H1 (cell line): ENCODE measurements at regions not wholly inside any gene's neighbourhood (a gene's known extent, or its start where the extent isn't known, plus 50 kb on each side); places are given as distances from the start of the nearest gene placed in this dataset.

Source experiments
- CTCF ChIA-PET: fragments of 300-600 bp; sonication (Branson Sonifier 250); formaldehyde crosslinking; loops from one replicate; lab custom pipeline; 2021; ENCODE audit not compliant: partially characterized antibody; lab: Charles Lee
- POLR2A ChIA-PET: fragments of 300-600 bp; sonication (Branson Sonifier 250); formaldehyde crosslinking; loops from one replicate; lab custom pipeline; 2021; ENCODE audit warnings: inconsistent platforms; ENCODE audit not compliant: partially characterized antibody; lab: Charles Lee
- DNase-seq, 2 experiments: peaks; one replicate each; pipeline versions ENCODE4 v3.0.0 to v3.0.0-alpha.2; 2010 to 2022; ENCODE audit warnings: low spot score in 2 of 2, low read depth in 1 of 2, mixed read lengths in 1 of 2
- FAIRE-seq: peaks from 2 replicates; lab custom pipeline; 2011; peaks lifted over from hg19 to GRCh38; lab: Jason Lieb, UNC
- H2AFZ ChIP-seq: 2 replicates; pipeline ENCODE4 v1.8.1; 2012; ENCODE audit warnings: low read length, inconsistent platforms
- H2AK5ac ChIP-seq: 2 replicates; pipeline ENCODE4 v1.6.1; 2013; ENCODE audit warnings: low read depth, low read length
- H2BK120ac ChIP-seq: replicated peaks from 2 replicates; pipeline ENCODE3; 2013; ENCODE audit warnings: low read depth, low read length, inconsistent platforms
- H2BK12ac ChIP-seq: 2 replicates; pipeline ENCODE4 v1.6.1; 2013; ENCODE audit warnings: low read depth, low read length
- H2BK15ac ChIP-seq: 2 replicates; pipeline ENCODE4 v1.6.1; 2013; ENCODE audit warnings: low read length
- H2BK20ac ChIP-seq: 2 replicates; pipeline ENCODE4 v1.6.1; 2013; ENCODE audit warnings: low read length
- H2BK5ac ChIP-seq: 2 replicates; pipeline ENCODE4 v1.6.1; 2013; ENCODE audit warnings: low read depth, low read length
- H3K14ac ChIP-seq: 2 replicates; pipeline ENCODE4 v1.6.1; 2013; ENCODE audit warnings: inconsistent platforms; ENCODE audit not compliant: insufficient read length
- H3K18ac ChIP-seq: 2 replicates; pipeline ENCODE4 v1.6.1; 2013; ENCODE audit warnings: low read length; ENCODE audit errors: extremely low read depth
- H3K23ac ChIP-seq: 2 replicates; pipeline ENCODE4 v1.6.1; 2013; ENCODE audit warnings: inconsistent platforms; ENCODE audit not compliant: insufficient read length
- H3K23me2 ChIP-seq: 2 replicates; pipeline ENCODE4 v1.6.1; 2013; ENCODE audit warnings: low read depth, low read length
- H3K27ac ChIP-seq: 2 replicates; pipeline ENCODE4 v1.6.1; 2011; ENCODE audit warnings: low read depth, low read length, inconsistent platforms
- H3K27me3 ChIP-seq, 4 experiments: replicated peaks in 1 of 4; 1 replicate in 1 of 4; 2 replicates in 3 of 4; pipeline versions ENCODE4 v1.6.1 to v1.8.1; 2011 to 2013; ENCODE audit warnings: low read length in 3 of 4, mild to moderate bottlenecking in 3 of 4, inconsistent platforms in 2 of 4, mixed read lengths in 2 of 4, moderate library complexity in 1 of 4; ENCODE audit not compliant: control insufficient read depth in 3 of 4, insufficient read depth in 3 of 4; ENCODE audit errors: extremely low read depth in 1 of 4
- H3K36me3 ChIP-seq, 4 experiments: 2 replicates each; pipeline versions ENCODE4 v1.6.1 to v1.8.1; 2011 to 2013; ENCODE audit warnings: mild to moderate bottlenecking in 4 of 4, low read length in 3 of 4, moderate library complexity in 2 of 4, control low read depth in 1 of 4, inconsistent platforms in 1 of 4; ENCODE audit not compliant: insufficient read depth in 4 of 4, control insufficient read depth in 2 of 4
- H3K4ac ChIP-seq: replicated peaks from 2 replicates; pipeline ENCODE3; 2013; ENCODE audit warnings: low read length, low read depth, mixed read lengths, inconsistent platforms; ENCODE audit not compliant: insufficient read length
- H3K4me1 ChIP-seq, 4 experiments: replicated peaks in 1 of 4; 1 replicate in 1 of 4; 2 replicates in 3 of 4; pipeline versions ENCODE4 v1.6.1 to v1.8.1; 2011 to 2013; ENCODE audit warnings: low read length in 3 of 4, inconsistent platforms in 2 of 4, mixed read lengths in 1 of 4; ENCODE audit not compliant: insufficient read depth in 4 of 4, control insufficient read depth in 3 of 4
- H3K4me2 ChIP-seq, 2 experiments: 2 replicates each; pipeline versions ENCODE4 v1.6.1 to v1.8.1; 2011 to 2013; ENCODE audit warnings: low read depth in 2 of 2, low read length in 2 of 2, control low read depth in 1 of 2, inconsistent platforms in 1 of 2, mild to moderate bottlenecking in 1 of 2; ENCODE audit not compliant: insufficient read depth in 1 of 2
- H3K4me3 ChIP-seq, 4 experiments: fragments of 200-600, 300-600 bp in 1 of 4; sonication (generic), shearing (Covaris generic), sonication (Bioruptor Twin) in 1 of 4; 2 replicates each; pipeline versions ENCODE4 v1.5.1 to v1.8.1; 2011 to 2016; ENCODE audit warnings: low read length in 4 of 4, low read depth in 3 of 4, control low read depth in 2 of 4, inconsistent platforms in 2 of 4, mild to moderate bottlenecking in 2 of 4, mixed read lengths in 1 of 4, moderate library complexity in 1 of 4; ENCODE audit not compliant: insufficient read depth in 2 of 4; ENCODE audit errors: extremely low read depth in 1 of 4
- H3K56ac ChIP-seq: replicated peaks from 2 replicates; pipeline ENCODE3; 2013; ENCODE audit warnings: low read depth, mild to moderate bottlenecking, mixed read lengths, low read length, inconsistent platforms; ENCODE audit not compliant: insufficient read length
- H3K79me1 ChIP-seq: 2 replicates; pipeline ENCODE4 v1.6.1; 2013; ENCODE audit warnings: low read depth, low read length, control low read depth
- H3K79me2 ChIP-seq, 2 experiments: 2 replicates each; pipeline versions ENCODE4 v1.6.1 to v1.8.1; 2012 to 2013; ENCODE audit warnings: low read length in 2 of 2, mild to moderate bottlenecking in 2 of 2, inconsistent platforms in 1 of 2; ENCODE audit not compliant: insufficient read depth in 2 of 2, control insufficient read depth in 1 of 2
- H3K9ac ChIP-seq, 4 experiments: replicated peaks in 1 of 4; 1 replicate in 1 of 4; 2 replicates in 3 of 4; pipeline versions ENCODE4 v1.6.1 to v1.8.1; 2011 to 2013; ENCODE audit warnings: low read depth in 3 of 4, low read length in 3 of 4, control low read depth in 2 of 4, mild to moderate bottlenecking in 2 of 4, moderate library complexity in 2 of 4, inconsistent platforms in 1 of 4; ENCODE audit errors: extremely low read depth in 1 of 4
- H3K9me3 ChIP-seq, 2 experiments: 2 replicates each; pipeline versions ENCODE4 v1.6.1 to v1.8.1; 2012 to 2013; ENCODE audit warnings: mild to moderate bottlenecking in 2 of 2, moderate library complexity in 2 of 2, control low read depth in 1 of 2, inconsistent platforms in 1 of 2, low read depth in 1 of 2, low read length in 1 of 2, mixed read lengths in 1 of 2; ENCODE audit not compliant: insufficient read depth in 2 of 2
- H4K20me1 ChIP-seq, 2 experiments: replicated peaks in 1 of 2; 2 replicates each; pipeline versions ENCODE3 to v1.8.1; 2011 to 2013; ENCODE audit warnings: inconsistent platforms in 2 of 2, low read length in 2 of 2, mild to moderate bottlenecking in 1 of 2; ENCODE audit not compliant: insufficient read depth in 2 of 2, control insufficient read depth in 1 of 2
- H4K5ac ChIP-seq: 2 replicates; pipeline ENCODE4 v1.6.1; 2013; ENCODE audit warnings: low read length, low read depth, mixed read lengths, inconsistent platforms; ENCODE audit not compliant: insufficient read length
- H4K8ac ChIP-seq: 2 replicates; pipeline ENCODE4 v1.8.0; 2013; ENCODE audit warnings: mild to moderate bottlenecking, moderate library complexity, low read length, inconsistent platforms; ENCODE audit not compliant: insufficient read depth; ENCODE audit errors: extremely low read depth
- H4K91ac ChIP-seq: replicated peaks from 2 replicates; pipeline ENCODE3; 2013; ENCODE audit warnings: low read length, mixed read lengths, inconsistent platforms; ENCODE audit not compliant: insufficient read length
- HDAC2 ChIP-seq, 2 experiments: fragments of 300-600 bp in 1 of 2; sonication (generic) in 1 of 2; IDR thresholded peaks; 2 replicates each; pipeline ENCODE4 v1.6.1; 2011 to 2012; ENCODE audit warnings: low read depth in 2 of 2, low read length in 2 of 2, mild to moderate bottlenecking in 2 of 2, moderate library complexity in 2 of 2, borderline replicate concordance in 1 of 2, inconsistent platforms in 1 of 2
- HDAC6 ChIP-seq: IDR thresholded peaks from one replicate; pipeline ENCODE4 v1.7.1; 2012; ENCODE audit warnings: low read depth, mild to moderate bottlenecking, inconsistent platforms, low read length, moderate library complexity
- PHF8 ChIP-seq: fragments of 200-600 bp; sonication (generic); conservative IDR thresholded peaks from 2 replicates; pipeline ENCODE4 v1.7.1; 2012; ENCODE audit warnings: low read depth, mild to moderate bottlenecking, inconsistent platforms, low read length, moderate library complexity
- POLR2A ChIP-seq, 2 experiments: IDR thresholded peaks; 1 replicate in 1 of 2; 2 replicates in 1 of 2; pipeline ENCODE4 v1.6.1; 2011; ENCODE audit warnings: low read depth in 2 of 2, low read length in 2 of 2, mild to moderate bottlenecking in 2 of 2; ENCODE audit errors: control extremely low read depth in 1 of 2
- RFX5 ChIP-seq: IDR thresholded peaks from 2 replicates; pipeline ENCODE4 v1.6.1; 2011; ENCODE audit warnings: low read depth, low read length, improper control_type of control experiment, borderline replicate concordance
- SP1 ChIP-seq: IDR thresholded peaks from 2 replicates; pipeline ENCODE4 v1.6.1; 2011; ENCODE audit warnings: low read depth, low read length
- SP2 ChIP-seq: IDR thresholded peaks from 2 replicates; pipeline ENCODE4 v1.6.1; 2012; ENCODE audit warnings: mild to moderate bottlenecking, low read length, inconsistent platforms
- TAF1 ChIP-seq: IDR thresholded peaks from 2 replicates; pipeline ENCODE4 v1.6.1; 2011; ENCODE audit warnings: mild to moderate bottlenecking, low read depth, low read length
- YY1 ChIP-seq: IDR thresholded peaks from 2 replicates; pipeline ENCODE4 v1.6.1; 2011; ENCODE audit warnings: low read depth, mild to moderate bottlenecking, low read length
- WGBS, 2 experiments: shearing (Covaris generic) in 1 of 2; methylation state at CpG; one replicate each; pipeline versions ENCODE4 v1.1.6 to v1.1.7; 2013 to 2015; ENCODE audit warnings: low lambda C conversion rate in 2 of 2, mixed read lengths in 2 of 2, inconsistent platforms in 1 of 2, low coverage in 1 of 2, missing lambda C conversion rate in 1 of 2; ENCODE audit not compliant: insufficient replicate concordance in 2 of 2, insufficient coverage in 1 of 2, insufficient read length in 1 of 2; ENCODE audit errors: extremely low coverage in 1 of 2, missing lambda C conversion rate in 1 of 2; 5-methylcytosine and 5-hydroxymethylcytosine counted together
- TF ChIP-seq, protein P1 (sequence below), 3 experiments: IDR thresholded peaks; 1 replicate in 2 of 3; 2 replicates in 1 of 3; pipeline versions ENCODE4 v1.5.1 to v1.6.1; 2011; ENCODE audit warnings: low read length in 3 of 3, mild to moderate bottlenecking in 3 of 3, inconsistent platforms in 2 of 3, low read depth in 1 of 3, moderate library complexity in 1 of 3; ENCODE audit not compliant: insufficient read depth in 1 of 3; ENCODE audit errors: control extremely low read depth in 1 of 3

DNA sequence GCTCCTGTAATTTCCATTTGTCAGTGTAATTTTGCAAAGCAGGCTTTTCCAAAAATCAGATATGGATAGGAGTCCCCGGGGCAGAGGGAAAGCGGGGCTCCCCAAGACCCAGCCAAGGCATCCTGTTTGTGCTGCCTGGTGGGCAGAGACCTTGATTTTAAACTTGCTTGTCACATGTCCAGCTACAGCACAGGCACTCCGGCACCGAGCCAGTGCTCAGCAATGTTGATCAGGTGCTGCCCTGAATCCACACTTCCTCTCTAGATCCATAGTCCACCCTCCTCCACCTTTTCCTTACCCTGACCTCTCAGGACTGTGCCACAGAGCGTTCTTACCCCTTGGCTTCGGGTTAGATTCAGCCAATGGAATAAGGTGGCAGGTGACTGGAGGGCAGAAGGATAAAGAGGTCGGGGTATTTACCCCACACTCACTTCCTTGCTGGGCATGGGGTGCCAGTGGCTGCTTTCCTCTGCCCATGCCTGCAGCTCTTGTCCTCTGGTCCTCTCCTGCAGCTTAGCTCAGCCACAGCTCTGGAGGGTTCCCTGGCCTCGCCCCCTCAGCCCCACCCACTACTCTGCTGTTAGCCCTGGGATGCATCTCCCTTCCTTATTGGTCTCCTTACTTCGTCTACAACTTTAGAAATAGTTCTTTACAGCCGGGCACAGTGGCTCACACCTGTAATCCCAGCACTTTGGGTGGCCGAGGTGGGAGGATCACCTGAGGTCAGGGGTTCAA lies 80.1 kb downstream of the IRF2BPL start:
- H2BK20ac ChIP-seq: peak overlapping the region; percentile 68
- peak overlapping the region; percentile 72 for H3K18ac ChIP-seq
- H3K4me1 ChIP-seq: peaks cover 15 to 21% (median 19%) of the 10 kb centered on the region in 4 experiments
- 0 out of 2 replicates have a peak overlapping the region, but pooled peaks have one; percentile 61 for H2AK5ac ChIP-seq
- POLR2A ChIA-PET: interaction anchor here (0.5 to 2.4 kb wide), 9 partner anchors 8 to 84 kb away, joined by 3 to 16 read pairs (median 6); no protein-coding TSS in a partner anchor
- no peaks in the 10 kb centered on the region; the same call in 1 of the 2 replicates for H3K23me2 ChIP-seq
- no peak overlapping the region for H3K14ac ChIP-seq
- 70% methylated on average over 11 of the region's 11 CpGs; no CpG with 5 or more reads in 1 of the 2 experiments for WGBS, 2 experiments
- H3K23ac ChIP-seq: no peak overlapping the region
- peak overlapping the region; percentile 81; the same call in 1 of the 2 replicates for H2BK5ac ChIP-seq
- no peak overlapping the region for H2AFZ ChIP-seq
- H3K27ac ChIP-seq: peak overlapping the region; percentile 23; the same call in 1 of the 2 replicates
- FAIRE-seq: no peak
- CTCF ChIA-PET: interaction anchor here (0.6 to 5.4 kb wide), 18 partner anchors 10 to 120 kb away, joined by 3 to 45 read pairs (median 6); no protein-coding TSS in a partner anchor
- no peak for DNase-seq
- peak overlapping the region; percentile 89; the same call in 1 of the 2 replicates for H2BK15ac ChIP-seq
- H3K9me3 ChIP-seq: no peaks in the 10 kb centered on the region
- no peaks in the 10 kb centered on the region for H3K79me1 ChIP-seq
- no peak overlapping the region for H3K56ac ChIP-seq
- H3K4ac ChIP-seq: peak overlapping the region; percentile 47
- H3K36me3 ChIP-seq: no peaks in the 10 kb centered on the region
- peak overlapping the region; percentile 77 for H2BK120ac ChIP-seq
- no peaks in the 10 kb centered on the region for H3K27me3 ChIP-seq
- H2BK12ac ChIP-seq: peak overlapping the region; percentile 95; the same call in 1 of the 2 replicates
- no peak overlapping the region; a peak in 2 of 7 replicates for H3K9ac ChIP-seq
- H3K79me2 ChIP-seq: no peaks in the 10 kb centered on the region
- peak overlapping the region; percentile 57 for H4K5ac ChIP-seq
- no peaks in the 10 kb centered on the region for H4K20me1 ChIP-seq
- no peak overlapping the region for H4K8ac ChIP-seq
- H3K4me3 ChIP-seq: peak overlapping the region in 1 of 4 experiments; percentile 45; a peak in 1 of 8 replicates
- H3K4me2 ChIP-seq: peak overlapping the region; percentile 57 to 62; a peak in 3 of 4 replicates
- peak overlapping the region; percentile 88 for H4K91ac ChIP-seq
- TF ChIP-seq TAF1 (no peak), HDAC2 (IDR thresholded peaks at IDR 0.05; ENCODE audit: borderline replicate concordance in 1 of 2, low read depth in 2 of 2, low read length in 2 of 2) (no peak), SP1 (no peak), SP2 (no peak), PHF8 (no peak), HDAC6 (no peak), YY1 (no peak), POLR2A (IDR thresholded peaks at IDR 0.05; ENCODE audit: control extremely low read depth in 1 of 2, low read depth in 2 of 2, low read length in 2 of 2) (no peak), RFX5 (no peak)
- TF ChIP-seq, protein P1, sequence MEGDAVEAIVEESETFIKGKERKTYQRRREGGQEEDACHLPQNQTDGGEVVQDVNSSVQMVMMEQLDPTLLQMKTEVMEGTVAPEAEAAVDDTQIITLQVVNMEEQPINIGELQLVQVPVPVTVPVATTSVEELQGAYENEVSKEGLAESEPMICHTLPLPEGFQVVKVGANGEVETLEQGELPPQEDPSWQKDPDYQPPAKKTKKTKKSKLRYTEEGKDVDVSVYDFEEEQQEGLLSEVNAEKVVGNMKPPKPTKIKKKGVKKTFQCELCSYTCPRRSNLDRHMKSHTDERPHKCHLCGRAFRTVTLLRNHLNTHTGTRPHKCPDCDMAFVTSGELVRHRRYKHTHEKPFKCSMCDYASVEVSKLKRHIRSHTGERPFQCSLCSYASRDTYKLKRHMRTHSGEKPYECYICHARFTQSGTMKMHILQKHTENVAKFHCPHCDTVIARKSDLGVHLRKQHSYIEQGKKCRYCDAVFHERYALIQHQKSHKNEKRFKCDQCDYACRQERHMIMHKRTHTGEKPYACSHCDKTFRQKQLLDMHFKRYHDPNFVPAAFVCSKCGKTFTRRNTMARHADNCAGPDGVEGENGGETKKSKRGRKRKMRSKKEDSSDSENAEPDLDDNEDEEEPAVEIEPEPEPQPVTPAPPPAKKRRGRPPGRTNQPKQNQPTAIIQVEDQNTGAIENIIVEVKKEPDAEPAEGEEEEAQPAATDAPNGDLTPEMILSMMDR (IDR thresholded peaks at IDR 0.05; ENCODE audit: control extremely low read depth in 1 of 3, insufficient read depth in 1 of 3, low read depth in 1 of 3, low read length in 3 of 3): no peak
